Mesenchymal stem cell (in vitro differentiated cells and primary cell): ENCODE measurements at regions not wholly inside any gene's neighbourhood (a gene's known extent, or its start where the extent isn't known, plus 50 kb on each side); places are given as distances from the start of the nearest gene placed in this dataset.

Source experiments
- DNase-seq: peaks from one replicate; pipeline ENCODE4 v3.0.0-alpha.2; 2013
- H2AFZ ChIP-seq: one replicate; pipeline ENCODE4 v1.6.1; 2013; ENCODE audit warnings: low read depth, mild to moderate bottlenecking, control low read depth, inconsistent platforms, low read length, moderate library complexity
- H2AK5ac ChIP-seq: 2 replicates; pipeline ENCODE4 v1.6.1; 2013; ENCODE audit warnings: low read length, moderate library complexity, mild to moderate bottlenecking, inconsistent platforms; ENCODE audit not compliant: severe bottlenecking
- H2BK120ac ChIP-seq: one replicate; pipeline ENCODE4 v1.6.1; 2013; ENCODE audit warnings: low read depth, mild to moderate bottlenecking, inconsistent platforms, low read length, moderate library complexity
- H2BK12ac ChIP-seq, 2 experiments: one replicate each; pipeline ENCODE4 v1.6.1; 2013; ENCODE audit warnings: inconsistent platforms in 2 of 2, low read length in 2 of 2, mild to moderate bottlenecking in 2 of 2, moderate library complexity in 2 of 2, control low read depth in 1 of 2
- H2BK15ac ChIP-seq: one replicate; pipeline ENCODE4 v1.6.1; 2013; ENCODE audit warnings: mild to moderate bottlenecking, low read depth, inconsistent platforms; ENCODE audit not compliant: poor library complexity, severe bottlenecking
- H2BK5ac ChIP-seq: 2 replicates; pipeline ENCODE4 v1.6.1; 2013; ENCODE audit warnings: low read depth, mild to moderate bottlenecking, low read length, control low read depth, inconsistent platforms; ENCODE audit not compliant: poor library complexity, severe bottlenecking
- H3K14ac ChIP-seq, 2 experiments: one replicate each; pipeline ENCODE4 v1.6.1; 2013; ENCODE audit warnings: inconsistent platforms in 2 of 2, low read length in 2 of 2, control low read depth in 1 of 2, mild to moderate bottlenecking in 1 of 2, moderate library complexity in 1 of 2
- H3K18ac ChIP-seq, 2 experiments: one replicate each; pipeline ENCODE4 v1.6.1; 2013; ENCODE audit warnings: inconsistent platforms in 2 of 2, low read length in 2 of 2, control low read depth in 1 of 2, low read depth in 1 of 2, mild to moderate bottlenecking in 1 of 2
- H3K23ac ChIP-seq, 2 experiments: one replicate each; pipeline ENCODE4 v1.6.1; 2013; ENCODE audit warnings: inconsistent platforms in 2 of 2, low read length in 2 of 2, mild to moderate bottlenecking in 2 of 2, moderate library complexity in 2 of 2, control low read depth in 1 of 2
- H3K27ac ChIP-seq: 2 replicates; pipeline ENCODE4 v1.5.1; 2013; ENCODE audit warnings: mild to moderate bottlenecking, moderate library complexity, low read length, control low read depth, inconsistent platforms; ENCODE audit not compliant: poor library complexity, severe bottlenecking
- H3K27me3 ChIP-seq, 2 experiments: 2 replicates each; pipeline versions ENCODE4 v1.6.1 to v1.7.0; 2013; ENCODE audit warnings: low read length in 2 of 2, mild to moderate bottlenecking in 2 of 2, moderate library complexity in 2 of 2, control low read depth in 1 of 2, inconsistent platforms in 1 of 2; ENCODE audit not compliant: control insufficient read depth in 1 of 2, insufficient read depth in 1 of 2
- H3K36me3 ChIP-seq, 2 experiments: 2 replicates each; pipeline versions ENCODE4 v1.6.1 to v1.7.0; 2013; ENCODE audit warnings: low read length in 2 of 2, control low read depth in 1 of 2, inconsistent platforms in 1 of 2, low read depth in 1 of 2, mild to moderate bottlenecking in 1 of 2; ENCODE audit not compliant: insufficient read depth in 2 of 2, control insufficient read depth in 1 of 2
- H3K4ac ChIP-seq, 2 experiments: one replicate each; pipeline ENCODE4 v1.6.1; 2013; ENCODE audit warnings: inconsistent platforms in 2 of 2, low read length in 2 of 2, mild to moderate bottlenecking in 2 of 2, moderate library complexity in 2 of 2, control low read depth in 1 of 2, low read depth in 1 of 2
- H3K4me1 ChIP-seq: 2 replicates; pipeline ENCODE4 v1.6.1; 2013; ENCODE audit warnings: low read depth, low read length, control low read depth; ENCODE audit not compliant: control insufficient read depth, insufficient read depth
- H3K4me2 ChIP-seq: 2 replicates; pipeline ENCODE4 v1.6.1; 2013; ENCODE audit warnings: low read length, mild to moderate bottlenecking, inconsistent platforms; ENCODE audit not compliant: poor library complexity, severe bottlenecking
- H3K4me3 ChIP-seq, 2 experiments: 2 replicates each; pipeline versions ENCODE4 v1.5.1 to v1.7.0; 2013; ENCODE audit warnings: low read length in 2 of 2, mild to moderate bottlenecking in 2 of 2, control low read depth in 1 of 2, low read depth in 1 of 2; ENCODE audit not compliant: insufficient read depth in 1 of 2
- H3K79me1 ChIP-seq: replicated peaks from 2 replicates; pipeline ENCODE4 v1.6.1; 2013; ENCODE audit warnings: mild to moderate bottlenecking, control low read depth, low read length, inconsistent platforms; ENCODE audit not compliant: poor library complexity, severe bottlenecking
- H3K9ac ChIP-seq: 2 replicates; pipeline ENCODE4 v1.7.0; 2013; ENCODE audit warnings: mild to moderate bottlenecking, low read length, moderate library complexity
- H3K9me3 ChIP-seq: 2 replicates; pipeline ENCODE4 v1.7.0; 2013; ENCODE audit warnings: mild to moderate bottlenecking, low read length; ENCODE audit not compliant: control insufficient read depth
- H4K8ac ChIP-seq: one replicate; pipeline ENCODE4 v1.6.1; 2013; ENCODE audit warnings: inconsistent platforms, mild to moderate bottlenecking, low read length, moderate library complexity
- H4K91ac ChIP-seq: one replicate; pipeline ENCODE4 v1.6.1; 2013; ENCODE audit warnings: mild to moderate bottlenecking, low read length, inconsistent platforms
- WGBS: methylation state at CpG from one replicate; pipeline ENCODE4 v1.1.7; 2013; ENCODE audit warnings: mixed read lengths; 5-methylcytosine and 5-hydroxymethylcytosine counted together

DNA sequence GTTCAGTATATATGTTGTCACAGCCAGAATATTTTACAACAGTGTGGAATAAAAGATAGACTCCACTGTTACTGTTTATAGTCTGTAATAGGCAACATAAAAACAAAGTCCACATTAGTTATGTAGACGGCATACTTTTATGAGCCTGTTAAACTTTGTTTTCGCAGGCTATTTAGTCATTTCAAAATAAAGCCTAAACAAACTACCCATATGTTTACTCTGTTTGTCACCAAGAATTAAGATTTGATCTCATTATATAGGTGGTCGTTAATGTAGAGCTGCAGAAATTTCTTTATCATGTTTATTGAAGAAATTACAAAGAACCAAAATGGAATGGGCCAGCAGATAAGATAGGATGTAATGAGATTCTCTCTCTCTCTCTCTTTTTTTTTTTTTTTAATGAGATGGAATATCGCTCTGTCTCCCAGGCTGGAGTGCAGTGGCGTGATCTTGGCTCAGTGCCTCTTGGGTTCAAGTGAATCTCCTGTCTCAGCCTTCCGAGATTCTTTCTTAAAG lies 943.8 kb upstream of the SOX9 start:
- DNase-seq: no peak
- Histone ChIP-seq H3K4me3 (no peak overlapping the region), H3K23ac (no peak overlapping the region), H3K27me3 (no peaks in the 10 kb centered on the region), H3K14ac (no peak overlapping the region), H4K91ac (no peak overlapping the region), H2BK120ac (no peak overlapping the region), H3K4me2 (no peak overlapping the region), H3K9me3 (no peaks in the 10 kb centered on the region), H2BK12ac (no peak overlapping the region), H2BK5ac (no peak overlapping the region), H3K36me3 (no peaks in the 10 kb centered on the region), H4K8ac (no peak overlapping the region), H2BK15ac (no peak overlapping the region), H3K4ac (no peak overlapping the region), H2AFZ (no peak overlapping the region), H3K9ac (no peak overlapping the region), H2AK5ac (no peak overlapping the region), H3K79me1 (no peaks in the 10 kb centered on the region), H3K18ac (no peak overlapping the region), H3K27ac (no peak overlapping the region), H3K4me1 (no peaks in the 10 kb centered on the region)
- WGBS: 95% methylated on average over 3 of the region's 6 CpGs

DNA sequence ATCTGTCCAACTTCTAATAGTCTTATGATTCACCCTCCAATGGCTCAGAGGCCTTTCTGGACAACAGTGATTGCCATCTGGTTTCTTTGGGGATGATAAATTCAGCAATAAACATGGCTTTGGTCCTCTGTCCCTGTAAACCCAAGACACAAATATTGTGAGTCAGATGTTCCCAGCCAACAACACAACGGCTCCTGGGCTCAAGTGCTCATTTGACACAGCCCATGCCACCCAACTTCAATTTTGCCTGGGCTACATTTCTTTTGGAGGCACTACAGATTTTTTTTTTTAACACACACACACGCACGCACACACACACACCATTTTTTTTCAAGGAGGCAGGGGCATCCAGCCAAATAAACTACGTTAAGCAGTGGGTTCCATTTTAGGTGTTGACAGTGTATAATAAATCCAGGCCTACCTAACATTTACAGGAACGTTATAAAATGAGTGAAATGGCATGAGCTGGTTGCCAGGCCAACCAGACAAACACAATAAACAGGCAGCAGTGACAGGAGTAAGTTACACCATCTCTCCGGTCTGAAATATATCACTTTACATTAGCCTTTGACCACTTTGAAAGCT lies 939.9 kb upstream of the SOX9 start:
- Histone ChIP-seq H3K36me3 (no peaks in the 10 kb centered on the region), H3K4me1 (no peaks in the 10 kb centered on the region), H4K91ac (no peak overlapping the region), H3K9me3 (no peaks in the 10 kb centered on the region), H2BK15ac (no peak overlapping the region), H2AFZ (no peak overlapping the region), H3K27me3 (no peaks in the 10 kb centered on the region), H3K4me2 (no peak overlapping the region), H3K4me3 (no peak overlapping the region), H2BK120ac (no peak overlapping the region), H3K14ac (no peak overlapping the region), H3K23ac (no peak overlapping the region), H4K8ac (no peak overlapping the region), H3K4ac (no peak overlapping the region), H3K9ac (peak overlapping the region; percentile 54), H2BK5ac (no peak overlapping the region), H2AK5ac (no peak overlapping the region), H3K27ac (no peak overlapping the region), H2BK12ac (no peak overlapping the region), H3K18ac (no peak overlapping the region), H3K79me1 (no peaks in the 10 kb centered on the region)
- 0% methylated on average over 3 of the region's 6 CpGs for whole genome bisulfite sequencing
- peak; percentile 93 for DNase-seq

DNA sequence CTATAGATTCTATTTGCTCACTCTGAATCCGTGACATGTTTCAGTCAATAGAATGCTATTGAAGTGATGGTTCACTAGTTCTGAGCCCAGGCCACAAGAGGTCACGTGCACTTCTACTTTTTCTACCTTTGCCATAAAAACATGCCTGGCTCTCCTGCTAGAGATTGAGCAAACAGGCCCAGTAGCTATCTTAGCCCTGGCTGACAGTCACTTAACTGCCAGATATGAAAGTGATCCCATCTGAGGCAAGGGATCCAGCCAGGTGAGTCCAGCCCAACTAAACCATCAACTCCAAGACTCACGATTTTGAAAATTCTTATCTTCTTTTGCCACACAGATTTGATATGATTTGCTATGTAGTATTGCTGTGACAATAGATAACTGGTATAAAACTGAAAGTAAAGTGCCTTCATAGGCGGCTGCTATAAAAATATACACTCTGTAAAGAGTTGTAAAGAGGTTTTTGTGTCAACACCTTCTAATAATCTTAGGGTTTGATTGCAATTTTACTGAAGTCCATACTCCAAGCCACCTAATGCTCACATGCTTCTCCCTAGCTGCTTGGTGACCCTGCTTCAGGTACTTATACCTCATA lies 937.7 kb upstream of the SOX9 start:
- Histone ChIP-seq H3K4me1 (peaks cover 3% of the 10 kb centered on the region), H2BK15ac (no peak overlapping the region), H2AK5ac (no peak overlapping the region), H3K18ac (no peak overlapping the region), H3K4me3 (no peak overlapping the region), H4K91ac (no peak overlapping the region), H2BK120ac (no peak overlapping the region), H2BK12ac (no peak overlapping the region), H3K27ac (no peak overlapping the region), H3K14ac (no peak overlapping the region), H4K8ac (no peak overlapping the region), H2BK5ac (no peak overlapping the region), H3K4ac (no peak overlapping the region), H3K79me1 (no peaks in the 10 kb centered on the region), H3K9ac (no peak overlapping the region), H3K9me3 (no peaks in the 10 kb centered on the region), H3K27me3 (no peaks in the 10 kb centered on the region), H2AFZ (no peak overlapping the region), H3K4me2 (no peak overlapping the region), H3K36me3 (no peaks in the 10 kb centered on the region), H3K23ac (no peak overlapping the region)
- 96% methylated on average over 2 of the region's 4 CpGs for WGBS
- DNase-seq: no peak

DNA sequence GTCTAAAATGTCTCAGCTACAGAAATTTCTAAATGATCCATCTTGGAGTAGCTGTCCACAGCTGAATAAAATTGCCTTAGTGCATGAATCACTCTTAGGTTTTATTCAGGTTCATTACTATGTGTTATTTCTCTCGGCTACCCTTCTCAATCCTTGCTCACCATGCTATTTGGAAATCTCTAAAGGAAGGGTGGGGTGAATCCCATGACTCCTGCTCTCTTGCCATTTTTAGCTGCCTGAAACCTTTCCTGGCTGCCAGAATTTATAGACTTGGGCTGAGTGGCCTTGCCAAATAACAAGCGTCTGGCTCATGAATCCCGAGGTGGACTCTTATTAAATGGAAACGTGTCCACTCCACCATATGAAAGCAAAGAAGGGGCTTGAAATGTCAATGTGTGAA lies 936.1 kb upstream of the SOX9 start:
- Histone ChIP-seq H3K9ac (no peak overlapping the region), H3K14ac (no peak overlapping the region), H3K4me2 (no peak overlapping the region), H2AFZ (no peak overlapping the region), H3K4ac (no peak overlapping the region), H3K27ac (no peak overlapping the region), H3K9me3 (no peaks in the 10 kb centered on the region), H2BK120ac (no peak overlapping the region), H3K36me3 (no peaks in the 10 kb centered on the region), H3K4me1 (peaks cover 8% of the 10 kb centered on the region), H2BK5ac (no peak overlapping the region), H3K27me3 (no peaks in the 10 kb centered on the region), H2BK15ac (no peak overlapping the region), H4K8ac (no peak overlapping the region), H3K79me1 (no peaks in the 10 kb centered on the region), H2AK5ac (no peak overlapping the region), H3K4me3 (no peak overlapping the region), H3K18ac (no peak overlapping the region), H2BK12ac (no peak overlapping the region), H4K91ac (no peak overlapping the region), H3K23ac (no peak overlapping the region)
- no peak for DNase-seq
- 91% methylated on average over 4 of the region's 4 CpGs for WGBS
